Neural crest cell (in vitro differentiated cells): ENCODE measurements at regions not wholly inside any gene's neighbourhood (a gene's known extent, or its start where the extent isn't known, plus 50 kb on each side); places are given as distances from the start of the nearest gene placed in this dataset.

ENCODE experiments used
- DNase-seq: peaks from one replicate; pipeline ENCODE4 v3.0.0; 2021; ENCODE audit warnings: low read depth, mixed read lengths, low spot score
- H3K27ac Mint-ChIP-seq: one replicate; pipeline ENCODE4 v1.8.0; 2021; ENCODE audit warnings: mild to moderate bottlenecking, mixed read lengths; ENCODE audit not compliant: unreplicated experiment
- H3K27me3 Mint-ChIP-seq: 2 replicates; pipeline ENCODE4 v1.8.0; 2021; ENCODE audit warnings: low read depth, mild to moderate bottlenecking, mixed read lengths
- H3K36me3 Mint-ChIP-seq: 2 replicates; pipeline ENCODE4 v1.8.0; 2021; ENCODE audit warnings: low read depth, mild to moderate bottlenecking, mixed read lengths
- H3K4me1 Mint-ChIP-seq: 2 replicates; pipeline ENCODE4 v1.8.0; 2021; ENCODE audit warnings: mixed read lengths
- H3K4me3 Mint-ChIP-seq: one replicate; pipeline ENCODE4 v1.8.0; 2021; ENCODE audit warnings: mild to moderate bottlenecking, mixed read lengths
- H3K9me3 Mint-ChIP-seq: 2 replicates; pipeline ENCODE4 v1.8.0; 2021; ENCODE audit warnings: mixed read lengths
- TF ChIP-seq, protein P1 (sequence below): fragments of 200-600 bp; sonication (generic); conservative IDR thresholded peaks from 2 replicates; pipeline ENCODE4 v1.5.0; 2021; ENCODE audit warnings: antibody characterized with exemption, mild to moderate bottlenecking

DNA sequence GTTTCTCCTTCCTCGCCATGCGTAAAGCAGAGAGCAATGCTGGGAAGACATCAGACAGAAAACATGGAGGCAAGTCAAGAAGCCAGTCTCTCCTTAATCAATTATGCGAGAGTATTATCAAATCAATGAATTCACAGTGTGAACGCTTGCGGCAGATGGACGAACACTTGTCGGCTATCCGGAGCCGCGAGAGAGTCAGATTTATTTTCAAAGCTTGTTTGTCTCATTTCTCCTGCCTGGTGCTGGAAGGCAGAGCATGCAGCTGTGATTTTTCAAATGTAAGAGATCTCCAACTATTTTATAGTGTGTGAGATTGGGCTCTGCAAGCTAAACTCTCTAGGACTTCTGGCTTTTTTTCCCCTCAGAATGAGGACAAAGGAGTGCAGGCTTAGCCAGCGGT is 252.3 kb downstream of the SNX10 start:
- no peak for DNase-seq
- Mint-ChIP-seq H3K9me3 (no peaks in the 10 kb centered on the region), H3K36me3 (no peaks in the 10 kb centered on the region), H3K4me3 (no peak overlapping the region), H3K4me1 (peaks cover 5% of the 10 kb centered on the region), H3K27ac (no peak overlapping the region), H3K27me3 (peaks cover 13% of the 10 kb centered on the region)
- TF ChIP-seq, protein P1, sequence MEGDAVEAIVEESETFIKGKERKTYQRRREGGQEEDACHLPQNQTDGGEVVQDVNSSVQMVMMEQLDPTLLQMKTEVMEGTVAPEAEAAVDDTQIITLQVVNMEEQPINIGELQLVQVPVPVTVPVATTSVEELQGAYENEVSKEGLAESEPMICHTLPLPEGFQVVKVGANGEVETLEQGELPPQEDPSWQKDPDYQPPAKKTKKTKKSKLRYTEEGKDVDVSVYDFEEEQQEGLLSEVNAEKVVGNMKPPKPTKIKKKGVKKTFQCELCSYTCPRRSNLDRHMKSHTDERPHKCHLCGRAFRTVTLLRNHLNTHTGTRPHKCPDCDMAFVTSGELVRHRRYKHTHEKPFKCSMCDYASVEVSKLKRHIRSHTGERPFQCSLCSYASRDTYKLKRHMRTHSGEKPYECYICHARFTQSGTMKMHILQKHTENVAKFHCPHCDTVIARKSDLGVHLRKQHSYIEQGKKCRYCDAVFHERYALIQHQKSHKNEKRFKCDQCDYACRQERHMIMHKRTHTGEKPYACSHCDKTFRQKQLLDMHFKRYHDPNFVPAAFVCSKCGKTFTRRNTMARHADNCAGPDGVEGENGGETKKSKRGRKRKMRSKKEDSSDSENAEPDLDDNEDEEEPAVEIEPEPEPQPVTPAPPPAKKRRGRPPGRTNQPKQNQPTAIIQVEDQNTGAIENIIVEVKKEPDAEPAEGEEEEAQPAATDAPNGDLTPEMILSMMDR: no peak

DNA sequence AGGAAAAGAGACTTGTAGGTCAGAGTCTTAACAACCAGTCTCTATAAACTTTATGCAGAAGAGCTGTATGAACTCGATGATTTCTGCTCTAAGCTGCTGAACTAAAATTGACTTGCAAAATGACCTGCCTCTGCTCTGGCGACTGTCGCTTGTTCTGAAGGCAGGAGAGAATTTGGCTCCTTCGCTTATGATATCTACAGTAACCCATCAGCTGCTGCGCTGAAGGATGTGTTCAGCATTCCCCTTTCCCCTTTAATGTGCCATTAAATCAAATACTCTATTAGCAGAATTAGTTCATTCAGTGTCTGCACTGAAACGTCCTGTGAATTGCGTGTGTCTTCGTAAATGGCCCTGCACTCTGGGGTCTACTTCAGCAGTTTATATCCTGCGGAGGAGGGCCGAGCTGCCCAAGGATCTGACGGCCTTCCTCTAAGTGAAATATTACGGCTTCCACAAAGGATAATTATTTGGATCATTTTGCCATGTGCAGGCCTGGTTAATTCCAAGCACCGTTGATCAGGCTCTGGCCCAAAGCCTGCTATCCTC is 254.9 kb downstream of the SNX10 start:
- Mint-ChIP-seq H3K9me3 (no peaks in the 10 kb centered on the region), H3K36me3 (no peaks in the 10 kb centered on the region), H3K4me1 (peaks cover 5% of the 10 kb centered on the region), H3K27ac (no peak overlapping the region), H3K4me3 (no peak overlapping the region), H3K27me3 (peaks cover 2% of the 10 kb centered on the region)
- TF ChIP-seq, protein P1: no peak
- no peak for DNase-seq

DNA sequence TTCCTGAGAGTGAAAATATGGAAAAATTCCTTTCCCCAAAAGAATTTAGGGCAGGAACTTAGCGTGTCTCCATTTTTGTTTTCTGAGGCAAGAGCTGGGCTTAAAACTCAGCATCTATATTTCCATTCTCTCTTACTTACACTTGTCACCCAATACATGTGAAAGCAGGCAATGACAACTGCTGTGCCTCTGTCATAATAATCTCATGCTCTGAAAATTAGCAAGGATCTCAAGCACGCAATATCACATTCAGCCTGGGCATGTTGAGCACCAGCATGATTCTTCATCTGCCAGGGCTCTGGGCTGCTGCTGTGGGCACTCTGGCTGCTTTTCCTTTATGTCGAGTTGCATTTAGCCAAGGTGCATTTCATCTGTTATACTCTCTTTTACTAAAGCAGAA is 255.5 kb downstream of the SNX10 start:
- peaks cover 2% of the 10 kb centered on the region for H3K27me3 Mint-ChIP-seq
- TF ChIP-seq, protein P1: no peak
- no peaks in the 10 kb centered on the region for H3K9me3 Mint-ChIP-seq
- H3K36me3 Mint-ChIP-seq: no peaks in the 10 kb centered on the region
- H3K27ac Mint-ChIP-seq: no peak overlapping the region
- DNase-seq: no peak
- peaks cover 5% of the 10 kb centered on the region for H3K4me1 Mint-ChIP-seq
- no peak overlapping the region for H3K4me3 Mint-ChIP-seq

DNA sequence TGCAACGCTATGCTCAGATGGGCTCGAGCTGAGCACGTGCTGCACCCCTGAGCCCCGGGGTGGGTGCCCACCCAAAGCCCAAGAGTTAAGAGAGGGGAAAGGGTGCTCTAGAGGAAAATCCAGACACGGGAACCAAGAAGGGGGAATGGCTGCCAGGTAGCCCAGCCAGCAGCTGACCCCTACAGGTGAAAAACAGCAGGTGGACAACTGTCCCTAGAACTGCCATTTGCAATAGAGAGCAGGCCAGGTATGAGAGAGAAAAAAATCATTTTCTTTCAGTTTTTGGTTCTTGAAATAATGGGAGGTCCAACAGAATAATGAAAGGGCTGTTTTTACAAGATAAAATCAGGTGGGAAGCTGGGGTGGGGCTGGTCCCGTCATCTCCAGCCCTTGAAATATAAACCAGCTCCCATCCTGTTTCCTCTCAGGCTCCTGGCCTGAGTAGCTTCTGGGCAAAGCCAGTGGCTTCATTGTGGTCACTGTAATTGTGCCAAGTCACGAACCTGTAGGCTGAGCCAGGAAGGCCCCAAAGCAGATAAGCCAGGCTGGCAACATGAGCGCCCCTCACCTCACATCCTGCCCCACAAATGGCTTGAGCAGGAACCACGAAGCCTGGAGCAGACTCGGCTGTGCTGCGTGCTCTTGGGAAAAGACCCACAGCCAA is 257.8 kb downstream of the SNX10 start:
- no peaks in the 10 kb centered on the region for H3K9me3 Mint-ChIP-seq
- TF ChIP-seq, protein P1: no peak
- no peak overlapping the region for H3K27ac Mint-ChIP-seq
- DNase-seq: no peak
- peaks cover 5% of the 10 kb centered on the region for H3K4me1 Mint-ChIP-seq
- no peak overlapping the region for H3K4me3 Mint-ChIP-seq
- peaks cover 9% of the 10 kb centered on the region for H3K27me3 Mint-ChIP-seq
- no peaks in the 10 kb centered on the region for H3K36me3 Mint-ChIP-seq

DNA sequence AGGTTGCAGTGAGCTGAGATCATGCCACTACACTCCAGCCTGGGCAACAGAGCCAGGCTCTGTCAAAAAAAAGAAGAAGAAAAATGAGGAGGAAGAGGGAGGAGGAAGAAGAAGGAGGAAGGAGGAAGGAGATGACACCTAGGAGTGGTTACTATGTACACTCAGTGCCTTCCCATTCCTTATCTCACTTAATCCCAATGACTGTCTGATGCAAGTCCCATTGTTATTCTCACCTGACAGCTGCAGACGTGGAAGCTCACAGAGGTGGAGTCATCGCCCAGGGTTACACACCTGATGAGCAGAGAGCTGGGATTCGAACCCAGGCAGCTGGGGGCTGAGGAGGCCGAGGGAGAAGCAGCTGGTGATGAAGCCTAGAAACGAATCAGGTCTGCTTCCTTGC is 258.8 kb downstream of the SNX10 start:
- Mint-ChIP-seq H3K27me3 (peaks cover 9% of the 10 kb centered on the region), H3K27ac (no peak overlapping the region), H3K9me3 (no peaks in the 10 kb centered on the region), H3K36me3 (no peaks in the 10 kb centered on the region), H3K4me1 (no peaks in the 10 kb centered on the region), H3K4me3 (no peak overlapping the region)
- DNase-seq: no peak
- TF ChIP-seq, protein P1: no peak
